Right cardiac atrium (tissue), 5 donors: ENCODE measurements at regions not wholly inside any gene's neighbourhood (a gene's known extent, or its start where the extent isn't known, plus 50 kb on each side); places are given as distances from the start of the nearest gene placed in this dataset.

Source experiments
- ATAC-seq, 2 donors: fragments of 200-7000 bp; cut with Tn5 transposase; one replicate each; pipeline versions ENCODE4 v1.8.0 to v1.9.1; 2020; ENCODE audit warnings: moderate library complexity in 2 of 2, mild to moderate bottlenecking in 1 of 2
- DNase-seq, 3 donors: peaks; one replicate each; pipeline ENCODE4 v3.0.0-alpha.2; 2020
- H3K27ac ChIP-seq: one replicate; pipeline ENCODE4 v1.5.1; 2013; ENCODE audit warnings: mild to moderate bottlenecking, low read length, control low read depth, moderate library complexity
- H3K27me3 ChIP-seq: one replicate; pipeline ENCODE4 v1.6.1; 2013; ENCODE audit not compliant: control insufficient read depth, insufficient read depth
- H3K4me1 ChIP-seq: one replicate; pipeline ENCODE4 v1.6.1; 2013; ENCODE audit warnings: low read length; ENCODE audit not compliant: control insufficient read depth, insufficient read depth
- H3K4me3 ChIP-seq: one replicate; pipeline ENCODE4 v1.5.1; 2013; ENCODE audit warnings: low read length, control low read depth
- H3K9me3 ChIP-seq: one replicate; pipeline ENCODE4 v1.6.1; 2013; ENCODE audit warnings: low read length; ENCODE audit not compliant: control insufficient read depth
- WGBS: extraction: QIAGEN DNeasy Blood & Tissue Kit; methylation state at CpG from one replicate; pipeline ENCODE4 v1.1.7; 2013; 5-methylcytosine and 5-hydroxymethylcytosine counted together
- intact Hi-C, 4 donors: fragments of 100-400 bp; cut with DNase I; formaldehyde crosslinking; loops; one replicate each; pipeline versions ENCODE4 v1.11.0 to v1.14.0; 2022 to 2023
- donor health status: healthy with polysubstance abuse.
- donor health status: DM: no; HTN: yes; CAD: no.
- donor health status: DM: no; HTN: no; CAD: no.
- donor health status: DM: no; HTN: yes; CAD: no; lungs with severe emphysema.
- donor health status: DM: yes; HTN: yes; CAD: no.

GRCh38 chr11:127383026-127383425 lies 382.5 kb upstream of the KIRREL3 start:
- no peak overlapping the region for H3K4me3 ChIP-seq
- no peaks in the 10 kb centered on the region for H3K4me1 ChIP-seq
- ATAC-seq (peak in 1 of 2 donors; percentile 36), DNase-seq (peak in 2 of 3 donors; percentile 50 to 55)
- 56% methylated on average over 3 of the region's 3 CpGs for WGBS
- H3K27ac ChIP-seq = no peak overlapping the region
- intact Hi-C loops = no loop called here
- no peaks in the 10 kb centered on the region for H3K27me3 ChIP-seq
- no peaks in the 10 kb centered on the region for H3K9me3 ChIP-seq

- Histone ChIP-seq H3K27me3 (no peaks in the 10 kb centered on the region), H3K4me3 (no peak overlapping the region), H3K9me3 (no peaks in the 10 kb centered on the region), H3K4me1 (no peaks in the 10 kb centered on the region), H3K27ac (no peak overlapping the region)
- 71% methylated on average over 3 of the region's 3 CpGs for WGBS
- intact Hi-C loops = no loop called here
- DNase-seq = no peak
- no peak for ATAC-seq
Measured at GRCh38 chr11:127381247-127381646, 380.7 kb upstream of the KIRREL3 start.

- no peak for DNase-seq
- Histone ChIP-seq H3K27ac (no peak overlapping the region), H3K4me3 (no peak overlapping the region), H3K4me1 (no peaks in the 10 kb centered on the region), H3K27me3 (no peaks in the 10 kb centered on the region), H3K9me3 (no peaks in the 10 kb centered on the region)
- intact Hi-C loops = no loop called here
- ATAC-seq = no peak
- 85% methylated on average over 2 of the region's 2 CpGs for WGBS
Measured at GRCh38 chr11:127379686-127380085, 379.1 kb upstream of the KIRREL3 start.

- DNase-seq (no peak), ATAC-seq (no peak)
- Histone ChIP-seq H3K9me3 (no peaks in the 10 kb centered on the region), H3K27me3 (no peaks in the 10 kb centered on the region), H3K27ac (no peak overlapping the region), H3K4me3 (no peak overlapping the region), H3K4me1 (no peaks in the 10 kb centered on the region)
- 83% methylated on average over 2 of the region's 2 CpGs for WGBS
- intact Hi-C loops = no loop called here
Measured at GRCh38 chr11:127376301-127376700, 375.7 kb upstream of the KIRREL3 start.

- no peak for ATAC-seq
- Histone ChIP-seq H3K4me3 (no peak overlapping the region), H3K27ac (no peak overlapping the region), H3K27me3 (no peaks in the 10 kb centered on the region), H3K9me3 (no peaks in the 10 kb centered on the region), H3K4me1 (no peaks in the 10 kb centered on the region)
- intact Hi-C loops = no loop called here
- WGBS = 74% methylated on average over 8 of the region's 8 CpGs
- no peak for DNase-seq
Measured at GRCh38 chr11:127369356-127369755, 368.8 kb upstream of the KIRREL3 start.

- Histone ChIP-seq H3K27ac (no peak overlapping the region), H3K4me3 (no peak overlapping the region), H3K4me1 (no peaks in the 10 kb centered on the region), H3K27me3 (no peaks in the 10 kb centered on the region), H3K9me3 (no peaks in the 10 kb centered on the region)
- 87% methylated on average over 14 of the region's 14 CpGs for WGBS
- ATAC-seq (no peak), DNase-seq (no peak)
- intact Hi-C loops = no loop called here
Measured at GRCh38 chr11:127362754-127363308, 362.3 kb upstream of the KIRREL3 start.

- intact Hi-C loops = no loop called here
- 79% methylated on average over 7 of the region's 7 CpGs for WGBS
- no peaks in the 10 kb centered on the region for H3K4me1 ChIP-seq
- no peak overlapping the region for H3K4me3 ChIP-seq
- no peak overlapping the region for H3K27ac ChIP-seq
- ATAC-seq = no peak
- H3K27me3 ChIP-seq = no peaks in the 10 kb centered on the region
- DNase-seq = no peak
- no peaks in the 10 kb centered on the region for H3K9me3 ChIP-seq
Measured at GRCh38 chr11:127358160-127358559, 357.6 kb upstream of the KIRREL3 start.

GRCh38 chr11:127350476-127350875 lies 349.9 kb upstream of the KIRREL3 start:
- WGBS = 80% methylated on average over 3 of the region's 3 CpGs

GRCh38 chr11:127345819-127346459 lies 345.4 kb upstream of the KIRREL3 start:
- H3K9me3 ChIP-seq = no peaks in the 10 kb centered on the region
- DNase-seq = peak; percentile 26 to 67 (median 37)
- WGBS = 22% methylated on average over 12 of the region's 12 CpGs
- H3K27ac ChIP-seq = no peak overlapping the region
- peak in 1 of 2 donors; percentile 51 for ATAC-seq
- no peaks in the 10 kb centered on the region for H3K27me3 ChIP-seq
- H3K4me1 ChIP-seq = no peaks in the 10 kb centered on the region
- intact Hi-C loops = loop anchor here in 2 of 4 donors (5.0 to 10.0 kb wide), 2 partner anchors 901 to 904 kb away; no protein-coding TSS in a partner anchor
- H3K4me3 ChIP-seq = no peak overlapping the region

More at GRCh38 chr11:127350476-127350875, 349.9 kb upstream of the KIRREL3 start:
- no peak for DNase-seq
- no peak overlapping the region for H3K27ac ChIP-seq
- intact Hi-C loops = no loop called here
- no peaks in the 10 kb centered on the region for H3K4me1 ChIP-seq
- H3K27me3 ChIP-seq = no peaks in the 10 kb centered on the region
- ATAC-seq = no peak
- no peak overlapping the region for H3K4me3 ChIP-seq
- no peaks in the 10 kb centered on the region for H3K9me3 ChIP-seq

- H3K9me3 ChIP-seq = no peaks in the 10 kb centered on the region
- intact Hi-C loops = loop anchor here in 1 of 4 donors (10.0 kb wide), 1 partner anchor 896 kb away; no protein-coding TSS in a partner anchor
- DNase-seq = no peak
Measured at GRCh38 chr11:127340438-127340837, 339.9 kb upstream of the KIRREL3 start.

GRCh38 chr11:127339376-127339775 lies 338.8 kb upstream of the KIRREL3 start:
- ATAC-seq (no peak), DNase-seq (no peak)
- 92% methylated on average over 1 of the region's 1 CpG for WGBS
- no peak overlapping the region for H3K27ac ChIP-seq
- no peaks in the 10 kb centered on the region for H3K27me3 ChIP-seq
- H3K4me3 ChIP-seq = no peak overlapping the region
- H3K9me3 ChIP-seq = no peaks in the 10 kb centered on the region
- intact Hi-C loops = no loop called here
- no peaks in the 10 kb centered on the region for H3K4me1 ChIP-seq

More at GRCh38 chr11:127340438-127340837, 339.9 kb upstream of the KIRREL3 start:
- H3K4me1 ChIP-seq = no peaks in the 10 kb centered on the region
- no peaks in the 10 kb centered on the region for H3K27me3 ChIP-seq
- no peak overlapping the region for H3K4me3 ChIP-seq
- ATAC-seq = no peak
- 52% methylated on average over 1 of the region's 1 CpG for WGBS
- no peak overlapping the region for H3K27ac ChIP-seq
